HS-5 (cell line): ENCODE measurements at regions not wholly inside any gene's neighbourhood (a gene's known extent, or its start where the extent isn't known, plus 50 kb on each side); places are given as distances from the start of the nearest gene placed in this dataset.

ENCODE experiments used
- DNase-seq: peaks from one replicate; pipeline ENCODE4 v3.0.0-alpha.2; 2012; ENCODE audit warnings: low read depth

GRCh38 chr5:68450245-68450852, 234.8 kb downstream of the PIK3R1 start:
- no peak for DNase-seq

GRCh38 chr5:68452286-68452685, 236.7 kb downstream of the PIK3R1 start:
- DNase-seq: no peak

DNA sequence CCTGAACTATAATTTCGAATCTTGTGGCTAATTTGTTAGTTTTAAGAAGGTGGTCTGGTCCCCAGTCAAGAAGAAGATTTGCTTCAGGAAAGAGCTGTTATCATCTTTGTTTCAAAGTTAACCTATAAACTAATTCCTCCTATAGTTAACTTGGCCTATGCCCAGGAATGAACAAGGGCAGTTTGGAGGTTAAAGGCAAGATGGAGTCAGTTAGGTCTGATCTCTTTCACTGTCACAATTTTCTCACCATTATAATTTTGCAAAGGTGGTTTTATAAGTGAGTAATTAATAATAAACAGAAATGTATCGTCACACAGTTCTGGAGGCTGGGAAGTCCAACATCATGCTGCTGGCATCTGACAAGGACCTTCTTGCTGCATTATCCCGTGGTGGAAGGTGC, 238.6 kb downstream of the PIK3R1 start:
- DNase-seq: no peak

DNA sequence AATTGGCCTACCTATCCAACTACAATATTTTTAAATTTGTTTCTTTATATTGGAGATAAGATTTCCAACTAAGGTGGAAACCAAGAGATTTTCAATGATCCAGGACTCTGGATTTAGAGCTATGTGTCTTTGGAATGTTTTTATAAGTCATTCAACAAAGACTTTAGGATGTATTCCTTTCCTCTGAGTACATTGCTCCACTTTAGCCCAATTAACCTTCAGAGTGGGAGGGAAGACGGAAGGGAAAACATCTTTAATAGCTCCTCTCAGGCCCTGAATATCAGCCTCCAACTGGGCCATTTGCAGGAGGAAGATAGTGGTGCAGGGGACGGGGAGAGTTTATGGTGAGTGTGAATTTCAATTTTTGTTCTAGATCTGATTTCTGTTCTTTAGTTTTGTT, 239.2 kb downstream of the PIK3R1 start:
- DNase-seq: no peak

GRCh38 chr5:68455216-68455615, 239.7 kb downstream of the PIK3R1 start:
- DNase-seq: no peak

DNA sequence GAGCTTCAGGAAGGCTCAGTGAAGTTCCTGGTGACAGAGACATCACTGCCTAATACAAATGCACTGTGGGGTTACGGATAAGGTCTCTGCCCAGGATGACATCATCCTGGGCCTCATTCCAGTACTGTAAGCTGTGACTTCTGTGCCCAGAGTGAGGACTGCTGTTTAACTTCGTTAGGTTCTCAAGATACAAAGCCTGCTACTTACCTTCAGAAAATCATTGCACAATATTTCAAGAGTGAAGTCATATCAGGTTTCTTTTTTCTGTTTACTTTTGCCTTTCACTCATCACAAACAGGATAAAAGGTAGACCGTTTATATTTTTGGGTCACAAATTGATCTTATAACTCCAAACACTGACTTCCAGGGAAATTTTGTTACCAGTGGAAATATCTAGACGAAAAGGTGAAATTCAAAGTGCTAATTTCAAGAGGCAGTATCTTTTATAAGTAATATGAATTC, 241.2 kb downstream of the PIK3R1 start:
- no peak for DNase-seq

DNA sequence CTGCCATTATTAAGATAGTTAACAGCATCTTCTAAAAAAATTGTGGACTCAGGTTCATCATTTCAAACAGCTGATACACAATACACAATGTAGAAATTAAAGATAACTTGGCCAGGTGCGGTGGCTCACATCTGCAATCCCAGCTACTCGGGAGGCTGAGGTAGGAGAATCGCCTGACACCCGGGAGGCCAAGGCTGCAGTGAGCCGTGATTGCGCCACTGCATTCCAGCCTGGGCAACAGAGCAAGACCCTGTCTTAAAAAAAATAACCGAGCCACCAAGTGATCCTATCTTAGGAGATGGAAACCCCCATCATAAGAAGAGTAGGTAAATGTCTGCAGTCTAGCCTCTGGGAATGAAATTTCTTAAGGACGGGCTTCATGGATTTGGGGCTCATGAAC, 241.7 kb downstream of the PIK3R1 start:
- no peak for DNase-seq

DNA sequence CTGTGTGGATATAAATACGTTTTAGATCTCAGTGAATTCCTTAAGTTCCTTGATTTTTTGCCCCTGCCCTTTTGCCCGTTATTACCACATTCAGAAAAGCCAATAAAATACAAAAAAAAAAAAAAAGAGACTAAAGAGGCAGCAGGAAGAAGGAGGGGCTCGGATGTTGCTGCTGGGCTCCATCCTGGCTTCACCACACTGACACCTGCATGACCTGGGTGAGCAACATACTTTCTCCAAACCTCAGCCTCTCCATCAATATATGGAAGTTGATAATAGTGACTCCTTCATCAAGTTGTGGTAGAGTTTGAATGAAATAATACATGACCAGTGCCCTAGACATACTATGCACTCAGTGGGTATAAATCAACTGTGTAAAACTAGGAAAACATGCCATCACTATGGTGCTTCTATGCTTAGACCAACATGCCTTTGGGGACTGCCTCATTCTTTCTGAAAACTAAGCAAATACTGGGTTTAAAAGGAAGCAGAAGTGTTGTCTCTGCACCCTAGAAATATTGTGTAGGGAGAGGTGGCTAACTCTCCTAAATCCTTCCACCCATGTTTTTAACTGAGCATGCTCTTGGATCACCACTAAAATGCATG, 243.0 kb downstream of the PIK3R1 start:
- no peak for DNase-seq

DNA sequence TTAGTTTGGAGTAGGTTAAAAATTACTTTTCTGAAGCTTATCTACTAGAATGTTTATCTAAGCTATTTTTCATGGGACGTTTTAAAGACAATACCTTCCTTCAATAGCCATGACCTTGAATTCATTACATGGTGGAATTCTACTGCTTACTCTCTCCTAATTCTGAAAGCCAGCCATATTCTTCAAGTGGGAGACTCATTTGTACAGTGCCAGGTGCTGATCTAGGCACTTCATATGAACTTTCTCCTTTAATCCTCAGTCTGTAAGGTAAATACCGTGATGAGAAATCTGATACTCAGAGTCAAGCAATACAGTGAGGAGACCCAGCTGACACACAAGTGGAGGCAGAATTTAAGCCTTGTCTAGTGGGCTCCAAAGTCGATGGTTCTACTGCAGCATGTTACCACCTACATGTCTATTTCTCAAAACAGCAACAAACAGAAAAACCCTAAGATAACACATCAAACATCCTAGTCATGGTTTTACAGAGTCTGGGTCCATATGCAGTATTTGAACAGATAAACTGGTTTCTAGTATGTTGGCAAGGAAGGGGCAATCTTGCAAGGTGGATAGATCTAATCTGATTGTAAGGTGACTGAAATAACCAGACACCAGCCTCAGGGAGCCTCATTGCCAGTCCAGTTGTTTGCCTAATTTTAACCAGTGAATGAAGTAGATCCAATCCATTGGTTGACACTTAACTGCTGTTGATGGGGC, 243.7 kb downstream of the PIK3R1 start:
- DNase-seq: no peak

GRCh38 chr5:68459810-68460139, 244.2 kb downstream of the PIK3R1 start:
- DNase-seq: no peak

GRCh38 chr5:68460147-68460798, 244.7 kb downstream of the PIK3R1 start:
- DNase-seq: peak; percentile 25

- no peak for DNase-seq
Observed at GRCh38 chr5:68463606-68464005, 248.1 kb downstream of the PIK3R1 start.

DNA sequence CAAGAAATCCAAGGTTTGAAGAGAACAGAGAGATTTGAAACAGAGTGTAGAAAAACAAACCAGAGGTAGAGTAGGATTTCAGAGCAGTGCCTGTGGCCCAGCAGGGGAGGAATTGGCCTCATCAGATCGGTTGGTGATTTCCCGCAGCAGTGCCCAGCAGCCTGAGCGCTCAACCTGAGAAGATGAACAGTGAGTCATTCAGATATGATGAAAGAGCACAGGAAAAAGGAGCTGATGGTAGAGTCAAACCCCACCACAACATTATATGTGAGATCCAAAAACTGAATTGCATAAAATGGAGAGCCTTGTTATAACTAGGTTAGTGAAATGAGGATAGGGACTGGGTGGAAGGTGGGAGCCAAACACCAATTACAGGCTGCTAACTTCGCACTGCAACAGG, 248.9 kb downstream of the PIK3R1 start:
- DNase-seq: no peak

DNA sequence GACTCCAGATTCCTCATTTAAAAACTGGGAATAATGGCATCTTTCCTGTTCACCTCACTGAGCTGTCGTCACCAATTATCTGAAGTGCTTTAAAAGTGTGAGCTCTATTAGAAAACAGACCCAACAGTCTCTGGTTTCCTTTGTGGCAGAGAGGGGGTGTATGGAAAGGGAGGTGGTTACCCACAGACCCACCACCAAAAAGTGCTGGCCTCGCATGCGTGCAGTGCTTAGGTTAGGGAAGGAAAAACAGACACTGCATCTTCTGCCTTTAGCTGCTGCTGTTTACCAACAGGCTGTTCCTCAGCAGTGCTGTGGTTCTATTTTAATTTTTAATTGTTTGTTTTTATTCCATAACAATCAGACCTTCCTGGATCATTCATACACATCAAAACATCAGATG, 249.6 kb downstream of the PIK3R1 start:
- DNase-seq: no peak

- no peak for DNase-seq
Observed at GRCh38 chr5:68465934-68466551, 250.5 kb downstream of the PIK3R1 start.

DNA sequence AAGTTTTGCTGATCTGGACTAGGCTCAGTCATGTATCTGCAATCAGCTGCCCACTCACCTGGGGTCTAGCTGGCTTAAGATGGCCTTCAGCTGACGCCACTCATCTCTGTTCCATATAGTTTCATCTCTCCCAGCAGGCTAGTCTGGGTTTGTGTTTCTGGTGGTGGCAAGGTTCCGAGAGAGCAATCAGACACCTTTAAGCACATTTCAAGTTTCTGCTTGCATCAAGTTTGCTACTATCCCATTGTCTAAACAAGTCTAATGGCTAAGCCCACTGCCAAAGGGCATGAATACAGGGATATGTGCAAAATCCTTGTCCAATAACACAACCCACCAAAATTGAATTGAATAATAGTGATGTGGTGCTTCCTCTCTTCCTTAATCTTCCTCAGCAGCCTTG, 251.7 kb downstream of the PIK3R1 start:
- DNase-seq: no peak

DNA sequence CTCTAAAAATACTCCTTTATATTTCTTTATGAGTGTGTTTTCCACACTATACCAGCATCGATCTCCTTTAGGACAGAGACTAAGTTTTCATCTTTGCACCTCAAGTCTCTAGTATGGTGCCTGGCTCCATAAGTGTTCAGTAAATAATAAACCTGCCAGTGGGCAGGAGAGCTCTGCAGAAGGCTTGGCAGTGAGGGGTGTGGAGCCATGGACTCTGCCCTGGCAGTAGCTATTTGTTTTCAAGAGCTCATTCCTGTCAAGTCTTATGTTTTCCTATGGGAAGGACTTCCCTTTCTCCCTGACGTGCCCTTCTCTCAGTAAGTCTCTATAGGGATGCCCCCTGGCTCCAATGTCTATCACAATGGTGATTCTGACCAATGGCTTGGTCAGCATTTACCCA, 252.2 kb downstream of the PIK3R1 start:
- DNase-seq: no peak

DNA sequence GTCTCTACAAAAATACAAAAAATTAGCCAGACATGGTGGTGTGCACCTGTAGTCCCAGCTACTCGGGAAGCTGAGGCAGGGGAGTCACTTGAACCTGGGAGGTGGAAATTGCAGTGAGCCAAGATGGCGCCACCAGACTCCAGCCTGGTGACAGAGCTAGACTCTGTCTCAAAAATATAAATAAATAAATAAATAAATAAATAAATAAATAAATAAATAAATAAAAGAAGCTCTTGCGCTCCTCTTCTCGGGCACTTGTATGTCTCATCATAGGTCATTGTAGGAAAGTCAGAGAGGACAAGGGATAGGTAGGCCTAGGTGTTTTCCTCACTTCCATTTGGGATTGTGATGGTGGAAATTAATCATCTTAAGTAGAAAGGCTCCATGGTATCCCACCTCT, 252.8 kb downstream of the PIK3R1 start:
- DNase-seq: no peak

DNA sequence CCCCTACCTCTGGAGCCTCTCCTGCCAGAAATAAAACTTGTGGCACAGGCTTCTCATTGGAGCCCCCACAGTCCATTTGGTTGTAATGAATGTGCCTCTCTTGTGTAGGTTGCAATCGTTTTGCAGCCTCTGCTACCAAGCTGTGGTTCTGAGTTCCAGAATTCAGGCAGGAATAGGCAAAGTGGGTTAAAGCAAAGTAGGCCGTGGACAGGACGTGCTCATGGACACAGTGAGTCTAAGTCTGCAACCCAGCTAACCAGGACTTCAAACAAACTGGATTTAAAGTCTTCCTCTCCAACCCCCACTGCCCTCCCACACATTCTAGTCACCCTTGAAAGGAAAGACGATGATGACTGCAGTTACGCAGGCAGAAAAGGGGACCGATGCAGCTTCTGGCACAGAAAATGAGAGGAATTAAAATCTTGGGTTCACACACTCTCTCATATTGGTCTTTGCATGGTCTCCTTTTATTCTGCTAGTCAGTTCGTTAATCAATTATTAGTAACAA, 260.0 kb downstream of the PIK3R1 start:
- no peak for DNase-seq

GRCh38 chr5:68476854-68477253, 261.3 kb downstream of the PIK3R1 start:
- DNase-seq: no peak

DNA sequence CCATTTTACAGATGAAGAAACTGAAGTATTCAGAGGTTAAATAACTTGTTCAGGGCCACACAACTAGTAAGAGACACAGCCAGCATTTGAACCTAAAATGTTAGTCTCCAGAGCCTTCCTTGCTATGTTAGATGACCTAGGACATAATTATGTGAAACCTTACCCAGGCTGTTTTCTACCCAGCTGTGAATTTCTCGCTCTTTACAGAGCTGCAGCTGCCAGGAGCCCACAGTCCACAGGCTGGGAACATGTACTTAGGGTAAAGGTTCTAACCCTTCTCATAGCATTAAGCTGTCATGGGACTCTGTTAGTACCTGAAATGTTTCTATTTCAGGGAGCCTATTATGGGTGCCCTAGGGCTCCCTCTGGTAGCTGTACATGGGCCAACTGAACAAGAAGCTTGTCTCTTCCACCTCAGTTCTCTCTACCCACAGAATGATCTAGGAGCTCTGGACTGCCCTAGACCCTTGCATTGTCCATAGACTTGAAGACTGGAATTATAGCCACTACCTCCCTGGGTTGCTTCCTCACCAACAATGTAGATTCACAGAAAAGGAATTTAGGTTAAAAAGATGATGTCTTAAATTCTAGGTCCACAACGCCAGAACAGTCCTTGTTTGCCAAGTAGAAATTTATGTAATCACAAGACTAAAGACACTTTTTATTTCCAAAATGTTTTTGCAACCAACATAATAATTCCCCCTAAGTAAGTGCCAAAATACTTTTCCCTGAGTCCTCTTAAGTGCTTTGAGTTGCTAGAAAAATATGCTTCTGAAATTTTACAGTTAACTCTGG, 262.9 kb downstream of the PIK3R1 start:
- DNase-seq: no peak

GRCh38 chr5:68479524-68479923, 264.0 kb downstream of the PIK3R1 start:
- no peak for DNase-seq
